SK-N-SH treated with all-trans-retinoic acid at 6 μM for 48 hours (cell line): ENCODE measurements at regions not wholly inside any gene's neighbourhood (a gene's known extent, or its start where the extent isn't known, plus 50 kb on each side); places are given as distances from the start of the nearest gene placed in this dataset.

Experiments
- GLIS3 ChIP-seq: fragments of 250-450 bp; sonication (Bioruptor Pico); IDR thresholded peaks from 2 replicates; pipeline ENCODE4 v1.5.0; 2020; ENCODE audit warnings: mild to moderate bottlenecking, moderate library complexity
- ZFP3 ChIP-seq: fragments of 250-450 bp; sonication (Bioruptor Pico); IDR thresholded peaks from 2 replicates; pipeline ENCODE4 v1.5.0; 2020; ENCODE audit warnings: mild to moderate bottlenecking, moderate library complexity
- TF ChIP-seq, protein P1 (sequence below): fragments of 250-450 bp; sonication (Bioruptor Pico); IDR thresholded peaks from 2 replicates; pipeline ENCODE4 v1.5.1; 2020; ENCODE audit warnings: low read depth, mild to moderate bottlenecking, moderate library complexity

GRCh38 chr2:139514951-139515350 is 734.8 kb upstream of the NXPH2 start:
- no peak for TF ChIP-seq GLIS3 (CRISPR knock-in tag)
- TF ChIP-seq ZFP3 (CRISPR knock-in tag): no peak
- TF ChIP-seq, protein P1, sequence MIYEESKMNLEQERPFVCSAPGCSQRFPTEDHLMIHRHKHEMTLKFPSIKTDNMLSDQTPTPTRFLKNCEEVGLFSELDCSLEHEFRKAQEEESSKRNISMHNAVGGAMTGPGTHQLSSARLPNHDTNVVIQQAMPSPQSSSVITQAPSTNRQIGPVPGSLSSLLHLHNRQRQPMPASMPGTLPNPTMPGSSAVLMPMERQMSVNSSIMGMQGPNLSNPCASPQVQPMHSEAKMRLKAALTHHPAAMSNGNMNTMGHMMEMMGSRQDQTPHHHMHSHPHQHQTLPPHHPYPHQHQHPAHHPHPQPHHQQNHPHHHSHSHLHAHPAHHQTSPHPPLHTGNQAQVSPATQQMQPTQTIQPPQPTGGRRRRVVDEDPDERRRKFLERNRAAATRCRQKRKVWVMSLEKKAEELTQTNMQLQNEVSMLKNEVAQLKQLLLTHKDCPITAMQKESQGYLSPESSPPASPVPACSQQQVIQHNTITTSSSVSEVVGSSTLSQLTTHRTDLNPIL: no peak
